ENCODE measurements at regions not wholly inside any gene's neighbourhood (a gene's known extent, or its start where the extent isn't known, plus 50 kb on each side); places are given as distances from the start of the nearest gene placed in this dataset.

DNA sequence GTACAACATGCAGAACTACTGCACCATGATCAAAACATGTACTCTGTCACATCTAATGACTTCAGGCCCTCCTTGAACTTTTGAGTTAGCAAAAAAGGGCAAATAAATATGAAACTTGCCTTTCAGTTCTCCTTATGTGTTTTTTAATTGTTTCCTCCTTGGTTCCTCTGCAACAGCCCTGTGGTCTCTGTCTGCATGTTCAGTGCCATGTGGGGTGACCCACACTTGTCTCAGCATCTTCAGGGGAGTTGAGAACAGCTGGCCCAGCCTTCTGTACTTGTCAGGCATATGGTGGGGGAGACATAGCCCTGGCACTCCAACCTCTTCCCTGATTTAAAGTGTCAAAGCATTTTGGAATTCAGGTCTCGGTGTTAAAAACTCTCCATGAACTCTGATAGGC, 188.0 kb upstream of the PGRMC2 start:
- no peak for DNase-seq

DNA sequence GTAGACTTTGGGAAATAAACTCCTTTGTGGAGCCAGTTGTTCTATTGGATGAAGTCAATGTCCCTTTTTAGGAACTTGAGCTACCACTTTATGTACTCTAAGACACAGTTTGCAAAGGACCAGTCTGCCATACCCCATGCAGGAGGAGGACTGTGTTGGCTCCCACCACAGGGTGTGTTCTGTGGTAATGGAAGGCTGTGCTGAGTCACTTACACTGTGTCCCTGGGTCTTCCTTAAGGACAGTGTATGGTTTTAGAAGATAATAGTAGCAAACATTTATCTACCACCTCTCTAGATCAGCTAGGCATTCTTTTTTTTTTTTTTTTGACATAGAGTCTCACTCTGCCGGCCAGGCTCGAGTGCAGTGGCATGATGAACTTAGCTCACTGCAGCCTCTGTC, 184.0 kb upstream of the PGRMC2 start:
- no peak for DNase-seq

DNA sequence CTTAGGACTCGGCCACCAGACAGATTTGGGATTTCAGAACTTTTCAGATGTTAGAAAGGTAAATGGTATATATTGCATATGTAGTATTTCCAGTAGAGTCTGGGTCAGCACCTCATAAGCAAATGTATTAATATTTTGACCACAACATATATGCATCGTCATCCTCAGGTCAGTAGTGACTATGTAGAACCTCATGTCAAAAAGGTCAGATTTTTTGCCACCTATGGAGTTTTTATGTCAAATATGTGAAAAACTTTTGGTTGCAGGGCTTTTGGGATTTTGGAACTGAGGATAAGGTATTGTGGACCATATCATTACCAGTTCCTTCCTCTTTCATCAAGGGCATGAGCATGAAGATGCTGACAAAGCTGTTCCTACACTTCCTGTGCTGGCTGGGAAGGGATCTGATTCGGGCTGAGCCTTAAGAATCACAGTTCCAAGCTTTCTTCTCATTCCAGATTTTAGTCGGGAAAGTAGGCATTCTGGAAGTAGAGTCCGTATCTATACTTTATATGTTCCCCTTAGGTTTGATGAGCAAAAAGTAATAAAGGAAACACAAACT, 183.0 kb upstream of the PGRMC2 start:
- DNase-seq: no peak

DNA sequence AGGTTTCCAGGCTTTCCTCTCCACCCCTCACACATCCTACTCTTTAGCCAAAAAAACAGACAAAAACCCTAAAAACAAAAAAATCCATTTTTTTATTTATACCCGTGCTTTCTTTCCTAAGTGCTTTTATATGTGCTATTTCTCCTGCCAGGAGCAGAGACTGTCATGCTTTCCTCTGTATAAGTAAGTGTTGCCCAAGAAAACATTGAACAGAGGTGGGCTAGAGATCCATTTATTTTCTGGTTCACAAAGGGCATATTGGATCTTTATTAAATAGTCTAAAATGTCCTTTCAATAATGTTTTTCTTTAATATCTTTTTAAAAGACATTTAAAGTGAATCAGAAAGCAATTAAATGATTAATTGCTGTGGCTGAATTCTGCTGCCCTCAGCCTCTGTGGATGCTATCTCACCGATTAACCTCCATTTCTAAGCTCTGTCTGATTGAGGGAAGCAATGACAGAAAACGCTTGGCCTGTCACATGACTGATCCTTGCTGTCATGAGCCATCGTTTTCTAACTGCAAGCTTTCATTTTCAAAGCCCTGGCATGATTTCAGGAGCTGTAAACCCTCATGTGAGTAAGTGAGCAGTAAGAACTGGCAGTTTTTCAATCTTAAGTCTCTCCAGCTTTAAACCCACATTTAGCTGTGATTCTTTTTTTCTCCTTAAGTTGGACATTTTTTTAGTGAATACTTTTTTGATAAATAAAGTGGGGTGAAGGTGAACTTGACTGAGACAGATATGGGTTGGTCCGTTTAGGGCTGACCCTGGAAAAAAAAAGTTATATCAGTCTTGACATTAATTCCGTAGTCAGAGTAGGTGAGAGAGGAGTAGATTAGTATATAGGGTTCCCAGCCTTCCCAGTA, 180.7 kb upstream of the PGRMC2 start:
- DNase-seq: no peak

DNA sequence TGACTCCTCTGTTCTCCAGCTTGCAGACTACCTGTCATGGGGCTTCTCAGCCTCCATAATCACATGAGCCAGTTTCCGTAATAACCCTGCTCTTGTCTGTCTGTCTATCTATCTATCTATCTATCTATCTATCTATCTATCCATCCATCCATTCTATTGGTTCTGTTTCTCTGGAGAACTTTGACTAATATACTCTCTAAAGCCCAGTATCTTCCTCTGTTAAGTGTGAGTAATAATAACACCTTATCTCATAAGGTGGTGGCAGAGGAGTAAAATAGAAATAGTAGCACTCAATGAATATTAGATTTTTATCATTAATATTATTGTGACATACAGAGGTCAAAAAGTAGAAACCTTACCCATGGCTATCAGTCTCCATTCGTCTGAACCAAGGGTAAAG, 177.9 kb upstream of the PGRMC2 start:
- DNase-seq: no peak

GRCh38 chr4:128463006-128463405, 175.4 kb upstream of the PGRMC2 start:
- DNase-seq: no peak

DNA sequence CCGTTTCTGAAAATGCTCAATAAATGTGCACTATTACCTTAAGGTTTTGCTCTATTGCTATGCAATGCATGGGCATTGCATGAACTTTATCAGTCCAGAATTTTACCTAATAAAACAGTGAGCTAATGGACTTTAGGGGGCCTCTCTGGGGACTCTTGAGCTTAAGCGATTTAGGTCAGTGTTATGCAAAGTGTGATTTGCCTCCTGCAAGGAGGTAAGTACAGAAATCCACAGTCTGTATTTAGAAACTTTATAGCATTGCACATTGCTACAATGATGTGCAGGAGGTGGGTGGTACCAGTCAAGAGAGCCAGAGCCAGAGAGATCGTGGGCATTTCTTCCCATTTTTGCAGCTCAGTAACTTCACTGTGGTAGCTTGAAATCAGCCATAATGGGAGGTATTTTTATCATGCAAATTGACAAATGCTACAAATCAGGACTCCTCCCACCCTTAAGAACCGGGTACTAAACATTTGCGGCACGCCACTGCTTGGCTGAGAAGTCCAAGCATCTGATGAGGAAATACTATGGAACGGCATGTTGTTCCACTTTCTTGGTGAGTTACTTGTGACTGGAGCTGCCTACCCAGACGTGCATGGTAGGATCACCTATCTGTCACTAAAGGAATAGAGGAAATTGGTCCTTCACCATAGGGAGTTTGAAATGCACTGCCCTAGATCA, 174.6 kb upstream of the PGRMC2 start:
- no peak for DNase-seq

GRCh38 chr4:128461291-128462102, 173.9 kb upstream of the PGRMC2 start:
- no peak for DNase-seq

GRCh38 chr4:128459547-128459946, 171.9 kb upstream of the PGRMC2 start:
- DNase-seq: no peak

DNA sequence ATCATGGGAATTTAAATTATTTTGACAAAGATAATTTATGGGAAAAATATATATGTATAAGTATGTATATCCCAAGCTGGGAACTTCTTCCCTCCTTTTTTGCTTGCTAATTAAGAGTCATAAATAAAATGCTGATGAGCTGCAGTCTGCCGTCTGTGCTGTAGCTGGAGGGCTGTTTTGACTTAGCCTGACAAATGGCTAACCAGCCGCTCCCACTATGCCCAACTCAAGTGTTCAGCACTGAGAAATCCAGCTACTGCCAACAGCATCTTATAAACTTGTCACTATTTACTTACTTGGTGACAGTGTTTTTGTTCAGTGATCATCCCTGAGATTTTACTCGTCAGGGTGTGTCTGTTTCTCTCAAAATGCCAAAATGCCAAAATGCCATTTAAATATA, 171.2 kb upstream of the PGRMC2 start:
- no peak for DNase-seq

- no peak for DNase-seq
Measured at GRCh38 chr4:128457726-128458125, 170.1 kb upstream of the PGRMC2 start.

DNA sequence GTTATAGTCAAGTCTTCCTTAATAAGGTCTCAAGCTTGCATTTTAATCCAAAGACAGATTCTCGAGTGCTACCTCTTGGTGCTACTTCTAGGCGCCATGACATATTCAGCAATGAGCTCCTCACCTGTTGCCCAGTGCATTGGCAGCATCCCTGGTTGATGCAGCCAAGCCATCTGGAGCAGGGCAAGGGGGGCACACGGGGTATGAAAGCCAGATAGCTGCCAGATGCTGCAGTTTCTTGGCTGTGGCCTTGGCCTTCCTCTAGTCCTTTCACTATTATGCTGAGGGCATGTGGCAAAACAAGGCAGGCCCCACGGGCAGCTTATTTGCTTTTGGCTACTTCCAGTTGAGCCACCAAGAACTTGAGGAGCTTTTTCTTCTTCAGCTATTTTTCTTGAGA, 168.6 kb upstream of the PGRMC2 start:
- no peak for DNase-seq

GRCh38 chr4:128455480-128455879, 167.9 kb upstream of the PGRMC2 start:
- DNase-seq: no peak

DNA sequence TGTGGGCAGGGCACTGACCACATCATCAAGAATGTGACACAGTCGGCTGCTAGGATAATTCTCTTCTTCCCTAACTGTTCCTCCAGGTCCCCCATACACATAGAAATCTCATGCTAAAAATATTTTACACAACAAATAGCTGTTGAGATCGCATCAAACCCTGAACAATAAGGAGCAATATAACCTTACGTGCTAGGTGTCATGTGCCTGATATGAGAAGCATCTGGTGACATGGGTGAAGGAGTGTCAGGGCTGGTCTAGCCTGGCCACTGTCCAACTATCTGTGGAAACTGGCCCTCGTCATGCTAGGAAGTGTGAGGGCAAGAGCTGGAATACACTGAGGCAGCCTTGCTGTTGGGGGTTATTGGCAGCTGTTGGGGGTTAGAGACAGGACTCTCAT, 167.3 kb upstream of the PGRMC2 start:
- DNase-seq: no peak

DNA sequence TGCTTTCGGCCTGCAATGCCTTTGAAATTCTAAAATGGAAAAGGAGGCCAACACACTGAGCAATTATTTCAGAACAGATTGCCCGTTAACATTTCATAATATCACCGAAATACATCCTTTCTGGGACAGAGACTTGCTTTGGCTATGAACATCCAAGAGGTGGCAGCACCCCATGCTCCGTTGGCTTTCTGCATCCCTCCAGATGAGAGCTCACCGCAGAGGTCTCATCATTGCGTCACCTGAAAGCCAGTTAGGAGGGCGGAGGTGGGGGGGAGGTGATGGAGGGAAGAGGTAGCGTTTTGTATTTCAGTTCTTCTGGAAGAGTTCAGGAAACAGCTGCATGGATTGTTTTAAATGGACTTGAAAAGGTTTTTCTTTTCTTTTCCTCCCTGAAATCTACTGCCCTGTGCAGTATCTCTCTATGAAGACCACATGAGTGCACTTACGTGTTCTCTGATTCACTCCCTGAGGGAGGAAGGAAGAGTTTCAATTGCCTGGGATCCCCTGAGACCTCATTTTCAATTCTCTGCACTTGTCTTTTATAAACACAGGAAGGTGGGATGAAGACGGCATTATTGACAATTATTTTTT, 166.8 kb upstream of the PGRMC2 start:
- DNase-seq: peak; percentile 55

GRCh38 chr4:128452415-128452814, 164.8 kb upstream of the PGRMC2 start:
- no peak for DNase-seq

DNA sequence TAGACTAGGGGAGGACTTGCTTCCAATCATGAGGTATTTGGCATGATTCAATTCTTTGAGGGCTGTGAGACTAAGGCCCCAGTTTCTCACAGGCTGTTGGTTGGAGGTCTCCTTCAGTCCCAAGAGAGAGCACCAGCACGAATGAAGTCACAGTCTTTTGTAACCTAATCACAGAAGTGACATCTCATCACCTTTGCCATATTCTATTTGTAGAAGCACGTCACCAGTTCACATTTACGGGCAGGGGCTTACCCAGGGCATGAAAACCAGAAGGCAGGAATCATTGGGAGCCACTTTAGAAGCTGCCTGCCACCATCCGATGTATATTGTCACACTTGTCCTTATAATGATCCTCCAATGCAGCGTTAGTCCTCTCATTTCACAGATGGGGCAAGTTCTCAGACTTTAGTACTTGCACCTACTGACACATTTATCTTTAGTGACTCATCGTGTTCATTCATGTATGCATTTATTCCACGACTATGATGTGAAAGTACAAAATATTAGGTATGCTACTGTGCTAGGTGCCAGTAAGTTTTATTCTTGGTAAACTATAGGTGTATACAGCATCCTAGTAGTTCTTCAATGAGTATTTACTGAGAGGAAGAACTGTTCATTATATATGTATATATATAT, 163.8 kb upstream of the PGRMC2 start:
- no peak for DNase-seq

- no peak for DNase-seq
Measured at GRCh38 chr4:128450326-128451120, 162.9 kb upstream of the PGRMC2 start.

GRCh38 chr4:128449251-128449650, 161.6 kb upstream of the PGRMC2 start:
- DNase-seq: no peak

- DNase-seq: no peak
Measured at GRCh38 chr4:128444544-128445302, 157.1 kb upstream of the PGRMC2 start.

DNA sequence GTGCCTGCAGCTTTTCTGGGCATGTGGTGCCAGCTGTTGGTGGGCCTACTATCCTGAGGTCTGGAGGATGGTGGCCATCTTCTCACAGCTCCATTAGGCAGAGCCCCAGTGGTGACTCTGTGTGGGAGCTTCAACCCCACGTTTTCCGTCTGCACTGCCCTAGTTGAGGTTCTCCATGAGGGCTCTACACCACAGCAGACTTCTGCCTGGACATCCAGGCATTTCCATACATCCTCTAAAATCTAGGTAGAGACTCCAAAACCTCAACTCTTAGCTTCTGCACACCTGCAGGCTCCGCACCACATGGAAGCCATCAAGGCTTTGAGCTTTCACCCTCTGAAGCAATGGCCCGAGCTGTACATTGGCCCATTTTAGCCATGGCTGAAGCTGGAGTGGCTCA, 153.3 kb upstream of the PGRMC2 start:
- DNase-seq: no peak
